HK-2 (cell line): ENCODE measurements at regions not wholly inside any gene's neighbourhood (a gene's known extent, or its start where the extent isn't known, plus 50 kb on each side); places are given as distances from the start of the nearest gene placed in this dataset.

ENCODE experiments used
- DNase-seq: peaks from one replicate; pipeline ENCODE4 v3.0.0-alpha.2; 2018; ENCODE audit not compliant: unreplicated experiment

- no peak for DNase-seq
These were observed 54.7 kb upstream of the TNS3 start for GRCh38 chr7:47636433-47637175.

- DNase-seq: no peak
These were observed 54.1 kb upstream of the TNS3 start for GRCh38 chr7:47636081-47636432.

DNA sequence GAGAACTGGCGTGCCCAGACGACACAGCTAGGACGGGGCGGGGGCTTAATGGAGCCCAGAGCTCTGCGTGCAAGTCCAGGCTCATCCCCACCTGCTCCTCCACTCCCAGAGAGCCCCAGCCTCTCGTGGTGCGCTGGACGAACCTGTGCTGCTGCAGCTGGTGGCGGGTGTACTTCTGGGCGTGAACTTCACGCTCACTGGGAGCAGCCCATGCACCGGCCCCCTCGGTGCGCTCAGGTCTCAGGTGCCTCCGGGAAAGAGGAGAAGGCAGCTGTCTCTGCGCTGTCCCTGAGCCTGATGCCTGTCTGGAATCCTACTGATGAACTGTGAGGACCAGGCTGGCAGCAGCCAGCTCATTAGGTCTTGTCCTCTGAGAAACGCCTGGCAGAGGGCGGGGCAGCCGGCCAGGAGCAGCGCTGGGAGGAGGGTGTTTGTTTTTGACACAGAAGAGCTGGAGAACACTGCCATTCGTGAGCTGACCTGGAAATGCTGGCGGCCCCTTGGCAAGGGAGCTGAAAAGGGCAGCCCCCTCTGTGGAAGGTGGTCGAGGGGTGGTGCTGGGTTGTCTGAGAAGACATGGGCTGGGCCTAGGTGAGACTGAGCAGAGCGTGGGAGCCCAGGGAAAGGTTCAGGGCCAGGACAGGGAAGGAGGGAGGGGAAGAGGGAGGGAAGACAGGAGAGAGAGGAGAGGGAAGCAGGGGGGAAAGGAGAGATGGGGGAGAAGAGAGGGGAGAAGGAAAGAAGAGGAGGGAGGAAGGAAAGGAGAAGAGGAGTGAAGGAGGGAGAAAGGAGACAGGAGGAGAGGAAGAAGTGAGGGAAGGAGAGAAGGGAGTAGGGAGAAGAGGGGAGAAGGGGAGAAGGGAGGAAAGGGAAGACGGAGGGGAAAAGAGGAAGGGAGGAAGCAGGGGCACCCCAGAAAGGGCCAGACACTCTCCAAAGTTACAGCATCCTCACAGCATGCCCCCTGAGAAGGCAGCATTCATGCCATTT is 53.5 kb upstream of the TNS3 start:
- no peak for DNase-seq

GRCh38 chr7:47634273-47634672 is 52.4 kb upstream of the TNS3 start:
- no peak for DNase-seq

DNA sequence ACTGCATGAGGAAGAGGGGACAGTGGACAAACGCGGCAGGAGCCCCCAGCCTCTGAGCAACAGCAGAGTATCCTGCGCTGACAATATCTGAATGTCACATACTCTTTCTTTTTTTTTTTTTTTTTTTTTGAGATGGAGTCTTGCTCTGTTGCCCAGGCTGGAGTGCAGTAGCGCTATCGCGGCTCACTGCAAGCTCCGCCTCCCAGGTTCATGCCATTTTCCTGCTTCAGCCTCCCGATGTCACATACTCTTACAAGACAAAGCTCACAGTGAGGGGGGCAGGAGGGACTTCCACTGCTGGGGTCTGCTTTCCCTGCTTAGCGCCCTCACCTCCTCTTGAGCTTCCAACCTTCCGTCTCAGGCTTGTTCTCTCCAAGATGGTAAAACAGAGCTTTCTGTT is 51.2 kb upstream of the TNS3 start:
- no peak for DNase-seq
